Rectal smooth muscle tissue (tissue), 1 donor: ENCODE measurements at regions not wholly inside any gene's neighbourhood (a gene's known extent, or its start where the extent isn't known, plus 50 kb on each side); places are given as distances from the start of the nearest gene placed in this dataset.

Source experiments
- H3K27ac ChIP-seq: one replicate; pipeline ENCODE4 v1.7.0; 2013; ENCODE audit warnings: low read depth, low read length, inconsistent platforms
- H3K27me3 ChIP-seq: one replicate; pipeline ENCODE4 v1.7.0; 2013; ENCODE audit warnings: low read length; ENCODE audit not compliant: control insufficient read depth, insufficient read depth
- H3K36me3 ChIP-seq: one replicate; pipeline ENCODE4 v1.7.0; 2013; ENCODE audit warnings: low read length; ENCODE audit not compliant: control insufficient read depth, insufficient read depth
- H3K4me1 ChIP-seq: one replicate; pipeline ENCODE4 v1.7.0; 2013; ENCODE audit warnings: low read length; ENCODE audit not compliant: control insufficient read depth, insufficient read depth
- H3K4me3 ChIP-seq: one replicate; pipeline ENCODE4 v1.7.0; 2013; ENCODE audit warnings: low read length
- H3K9ac ChIP-seq: one replicate; pipeline ENCODE4 v1.7.0; 2013; ENCODE audit warnings: low read length

GRCh38 chr18:38552732-38553321 is 987.2 kb upstream of the CELF4 start:
- Histone ChIP-seq H3K27me3 (no peaks in the 10 kb centered on the region), H3K9ac (no peak overlapping the region), H3K4me3 (no peak overlapping the region), H3K4me1 (no peaks in the 10 kb centered on the region), H3K36me3 (no peaks in the 10 kb centered on the region), H3K27ac (no peak overlapping the region)

GRCh38 chr18:38551881-38552280 is 986.3 kb upstream of the CELF4 start:
- no peaks in the 10 kb centered on the region for H3K36me3 ChIP-seq

GRCh38 chr18:38545071-38545470 is 979.5 kb upstream of the CELF4 start:
- Histone ChIP-seq H3K36me3 (no peaks in the 10 kb centered on the region), H3K4me1 (no peaks in the 10 kb centered on the region), H3K27ac (no peak overlapping the region), H3K9ac (no peak overlapping the region), H3K27me3 (no peaks in the 10 kb centered on the region), H3K4me3 (no peak overlapping the region)

More at GRCh38 chr18:38551881-38552280, 986.3 kb upstream of the CELF4 start:
- Histone ChIP-seq H3K4me3 (no peak overlapping the region), H3K9ac (no peak overlapping the region), H3K27me3 (no peaks in the 10 kb centered on the region), H3K4me1 (no peaks in the 10 kb centered on the region), H3K27ac (no peak overlapping the region)

GRCh38 chr18:38539856-38540255 is 974.3 kb upstream of the CELF4 start:
- Histone ChIP-seq H3K4me3 (no peak overlapping the region), H3K9ac (no peak overlapping the region), H3K27ac (no peak overlapping the region), H3K4me1 (no peaks in the 10 kb centered on the region), H3K27me3 (no peaks in the 10 kb centered on the region), H3K36me3 (no peaks in the 10 kb centered on the region)

GRCh38 chr18:38539371-38539770 is 973.8 kb upstream of the CELF4 start:
- no peaks in the 10 kb centered on the region for H3K27me3 ChIP-seq
- no peaks in the 10 kb centered on the region for H3K4me1 ChIP-seq
- no peak overlapping the region for H3K9ac ChIP-seq
- H3K27ac ChIP-seq, result no peak overlapping the region
- no peaks in the 10 kb centered on the region for H3K36me3 ChIP-seq
- no peak overlapping the region for H3K4me3 ChIP-seq

GRCh38 chr18:38534073-38534472 is 968.5 kb upstream of the CELF4 start:
- no peaks in the 10 kb centered on the region for H3K27me3 ChIP-seq
- H3K4me1 ChIP-seq, result no peaks in the 10 kb centered on the region
- no peak overlapping the region for H3K4me3 ChIP-seq
- no peaks in the 10 kb centered on the region for H3K36me3 ChIP-seq
- no peak overlapping the region for H3K27ac ChIP-seq
- no peak overlapping the region for H3K9ac ChIP-seq

- H3K4me3 ChIP-seq, result no peak overlapping the region
- no peak overlapping the region for H3K9ac ChIP-seq
- H3K27me3 ChIP-seq, result no peaks in the 10 kb centered on the region
- no peaks in the 10 kb centered on the region for H3K4me1 ChIP-seq
- no peaks in the 10 kb centered on the region for H3K36me3 ChIP-seq
- no peak overlapping the region for H3K27ac ChIP-seq
Measured at GRCh38 chr18:38526922-38527321, 961.3 kb upstream of the CELF4 start.

- Histone ChIP-seq H3K4me3 (no peak overlapping the region), H3K4me1 (no peaks in the 10 kb centered on the region), H3K27ac (no peak overlapping the region), H3K27me3 (no peaks in the 10 kb centered on the region), H3K36me3 (no peaks in the 10 kb centered on the region), H3K9ac (no peak overlapping the region)
Measured at GRCh38 chr18:38525039-38525438, 959.4 kb upstream of the CELF4 start.

- no peaks in the 10 kb centered on the region for H3K4me1 ChIP-seq
- H3K36me3 ChIP-seq, result no peaks in the 10 kb centered on the region
- H3K9ac ChIP-seq, result no peak overlapping the region
- H3K4me3 ChIP-seq, result no peak overlapping the region
- H3K27me3 ChIP-seq, result no peaks in the 10 kb centered on the region
- no peak overlapping the region for H3K27ac ChIP-seq
Measured at GRCh38 chr18:38520786-38521185, 955.2 kb upstream of the CELF4 start.

- no peak overlapping the region for H3K9ac ChIP-seq
- no peak overlapping the region for H3K4me3 ChIP-seq
- H3K4me1 ChIP-seq, result no peaks in the 10 kb centered on the region
- no peak overlapping the region for H3K27ac ChIP-seq
- no peaks in the 10 kb centered on the region for H3K27me3 ChIP-seq
- no peaks in the 10 kb centered on the region for H3K36me3 ChIP-seq
Measured at GRCh38 chr18:38502539-38502938, 936.9 kb upstream of the CELF4 start.

GRCh38 chr18:38497266-38497665 is 931.7 kb upstream of the CELF4 start:
- no peaks in the 10 kb centered on the region for H3K4me1 ChIP-seq
- H3K27me3 ChIP-seq, result no peaks in the 10 kb centered on the region
- H3K9ac ChIP-seq, result no peak overlapping the region
- no peak overlapping the region for H3K4me3 ChIP-seq
- H3K36me3 ChIP-seq, result no peaks in the 10 kb centered on the region
- no peak overlapping the region for H3K27ac ChIP-seq

- Histone ChIP-seq H3K9ac (no peak overlapping the region), H3K4me1 (no peaks in the 10 kb centered on the region), H3K36me3 (no peaks in the 10 kb centered on the region), H3K27me3 (no peaks in the 10 kb centered on the region), H3K4me3 (no peak overlapping the region), H3K27ac (no peak overlapping the region)
Measured at GRCh38 chr18:38496222-38496793, 930.7 kb upstream of the CELF4 start.

GRCh38 chr18:38494065-38494464 is 928.5 kb upstream of the CELF4 start:
- no peak overlapping the region for H3K4me3 ChIP-seq
- H3K27me3 ChIP-seq, result no peaks in the 10 kb centered on the region
- H3K27ac ChIP-seq, result no peak overlapping the region
- H3K4me1 ChIP-seq, result no peaks in the 10 kb centered on the region
- no peaks in the 10 kb centered on the region for H3K36me3 ChIP-seq
- no peak overlapping the region for H3K9ac ChIP-seq
